B cell (primary cell): ENCODE measurements at regions not wholly inside any gene's neighbourhood (a gene's known extent, or its start where the extent isn't known, plus 50 kb on each side); places are given as distances from the start of the nearest gene placed in this dataset.

Source experiments
- ATAC-seq: fragments of 200-7000 bp; cut with Tn5 transposase; one replicate; pipeline ENCODE4 v1.10.0; 2021; ENCODE audit warnings: low read depth, mild to moderate bottlenecking, moderate number of reproducible peaks, moderate library complexity
- CTCF ChIA-PET: fragments of 350-600 bp; sonication (Branson Sonifier 250); formaldehyde crosslinking; loops from one replicate; lab custom pipeline; 2021; ENCODE audit warnings: antibody characterized with exemption, inconsistent platforms; lab: Charles Lee
- POLR2A ChIA-PET: fragments of 350-600 bp; sonication (Branson Sonifier 250); formaldehyde crosslinking; loops from one replicate; lab custom pipeline; 2021; ENCODE audit warnings: antibody characterized with exemption; lab: Charles Lee
- DNase-seq: peaks from one replicate; pipeline ENCODE4 v3.0.0; 2013
- H2AFZ ChIP-seq: 2 replicates; pipeline ENCODE4 v1.6.1; 2012; ENCODE audit warnings: mild to moderate bottlenecking, low read depth, low read length; ENCODE audit not compliant: insufficient read depth, poor library complexity, severe bottlenecking
- H3K27ac ChIP-seq, 2 donors: 1 replicate in 1 of 2; 2 replicates in 1 of 2; pipeline ENCODE4 v1.5.1; 2012 to 2013; ENCODE audit warnings: low read length in 2 of 2, mild to moderate bottlenecking in 2 of 2, moderate library complexity in 1 of 2
- H3K27me3 ChIP-seq, 4 experiments: fragments of 200-600 bp in 1 of 4; sonication (generic) in 1 of 4; replicated peaks in 1 of 4; 1 replicate in 2 of 4; 2 replicates in 2 of 4; pipeline versions ENCODE4 v1.6.1 to v1.7.0; 2013 to 2016; ENCODE audit warnings: low read length in 3 of 4, mild to moderate bottlenecking in 2 of 4, mixed read lengths in 1 of 4, moderate library complexity in 1 of 4; ENCODE audit not compliant: insufficient read depth in 4 of 4, control insufficient read depth in 3 of 4; ENCODE audit errors: control extremely low read depth in 1 of 4
- H3K36me3 ChIP-seq, 2 experiments: replicated peaks in 1 of 2; 1 replicate in 1 of 2; 2 replicates in 1 of 2; pipeline versions ENCODE4 v1.6.1 to v1.7.1; 2013; ENCODE audit warnings: low read length in 1 of 2; ENCODE audit not compliant: insufficient read depth in 2 of 2, control insufficient read depth in 1 of 2; ENCODE audit errors: control extremely low read depth in 1 of 2, extremely low read depth in 1 of 2
- H3K4me1 ChIP-seq, 2 donors: fragments of 200-600 bp in 1 of 2; sonication (generic) in 1 of 2; 1 replicate in 1 of 2; 2 replicates in 1 of 2; pipeline versions ENCODE4 v1.5.1 to v1.6.1; 2013 to 2017; ENCODE audit warnings: low read length in 2 of 2; ENCODE audit not compliant: control insufficient read depth in 2 of 2, insufficient read depth in 2 of 2
- H3K4me2 ChIP-seq: replicated peaks from 2 replicates; pipeline ENCODE3; 2012; ENCODE audit warnings: mild to moderate bottlenecking, low read depth, low read length; ENCODE audit not compliant: poor library complexity, severe bottlenecking
- H3K4me3 ChIP-seq, 5 experiments: fragments of 200-600 bp in 1 of 5; sonication (generic) in 1 of 5; 1 replicate in 3 of 5; 2 replicates in 2 of 5; pipeline versions ENCODE4 v1.5.1 to v1.7.0; 2011 to 2016; ENCODE audit warnings: low read length in 4 of 5, mild to moderate bottlenecking in 4 of 5, low read depth in 2 of 5, control low read depth in 1 of 5, moderate library complexity in 1 of 5; ENCODE audit not compliant: insufficient read depth in 1 of 5; ENCODE audit errors: control extremely low read depth in 1 of 5, extremely low read depth in 1 of 5
- H3K79me2 ChIP-seq: fragments of 200-600 bp; sonication (generic); one replicate; pipeline ENCODE4 v1.6.0; 2016; ENCODE audit warnings: low read length; ENCODE audit not compliant: control insufficient read depth, insufficient read depth
- H3K9ac ChIP-seq: fragments of 200-600 bp; sonication (generic); 2 replicates; pipeline ENCODE4 v1.6.1; 2017; ENCODE audit warnings: mild to moderate bottlenecking, low read length, moderate library complexity
- H3K9me3 ChIP-seq, 3 donors: one replicate each; pipeline versions ENCODE4 v1.6.1 to v1.7.1; 2013; ENCODE audit warnings: low read length in 2 of 3; ENCODE audit not compliant: control insufficient read depth in 2 of 3, insufficient read depth in 1 of 3; ENCODE audit errors: control extremely low read depth in 1 of 3
- H4K20me1 ChIP-seq: 2 replicates; pipeline ENCODE4 v1.6.0; 2012; ENCODE audit warnings: mild to moderate bottlenecking, low read length; ENCODE audit not compliant: insufficient read depth, control insufficient read depth, poor library complexity, severe bottlenecking
- H3K27ac Mint-ChIP-seq: one replicate; pipeline ENCODE4 v1.8.0; 2021; ENCODE audit warnings: mixed read lengths
- H3K27me3 Mint-ChIP-seq: one replicate; pipeline ENCODE4 v1.8.0; 2021; ENCODE audit warnings: mixed read lengths
- H3K4me1 Mint-ChIP-seq: one replicate; pipeline ENCODE4 v1.8.0; 2021; ENCODE audit warnings: mixed read lengths
- H3K4me3 Mint-ChIP-seq: one replicate; pipeline ENCODE4 v1.8.0; 2021; ENCODE audit warnings: mixed read lengths
- H3K9me3 Mint-ChIP-seq: one replicate; pipeline ENCODE4 v1.8.0; 2022; ENCODE audit warnings: mixed read lengths; ENCODE audit not compliant: insufficient read depth
- EZH2 ChIP-seq: IDR thresholded peaks from 2 replicates; pipeline ENCODE4 v1.6.1; 2012; ENCODE audit warnings: borderline replicate concordance, low read depth, mild to moderate bottlenecking, moderate library complexity, low read length; ENCODE audit not compliant: insufficient read depth, poor library complexity, severe bottlenecking
- WGBS: methylation state at CpG from one replicate; pipeline ENCODE4 v1.1.5; 2013; ENCODE audit warnings: missing lambda C conversion rate; ENCODE audit not compliant: insufficient coverage; 5-methylcytosine and 5-hydroxymethylcytosine counted together
- intact Hi-C: fragments of 100-400 bp; cut with micrococcal nuclease; formaldehyde crosslinking; loops from one replicate; pipeline ENCODE4 v1.10.0; 2022
- TF ChIP-seq, protein P1 (sequence below): fragments of 200-600 bp; IDR thresholded peaks from one replicate; pipeline ENCODE4 v1.8.0; 2022; ENCODE audit warnings: antibody characterized with exemption, mild to moderate bottlenecking

DNA sequence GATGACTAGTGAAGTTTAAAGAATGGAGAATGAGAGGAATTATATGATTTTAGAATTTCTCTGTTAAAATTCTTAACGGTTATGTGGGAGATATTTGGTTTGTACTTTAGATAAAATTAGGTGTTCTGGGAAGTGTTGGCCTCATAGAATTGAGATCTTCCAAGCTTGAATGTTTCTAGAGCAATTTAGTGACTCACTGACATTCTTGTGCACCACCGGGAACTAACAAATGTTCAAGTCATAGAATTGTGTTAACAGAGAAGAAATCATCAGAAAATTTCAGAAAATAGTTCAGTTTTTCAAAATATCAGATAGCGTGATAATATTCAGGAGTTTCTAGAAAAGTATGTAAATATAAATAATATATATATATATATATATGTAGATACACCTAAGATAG is 67.9 kb upstream of the BMP5 start:
- H3K4me1 ChIP-seq: no peaks in the 10 kb centered on the region
- no peaks in the 10 kb centered on the region for H3K36me3 ChIP-seq
- H3K4me2 ChIP-seq: no peak overlapping the region
- no peaks in the 10 kb centered on the region for H3K27me3 ChIP-seq
- no peaks in the 10 kb centered on the region for H3K9me3 ChIP-seq
- Mint-ChIP-seq H3K4me1 (no peaks in the 10 kb centered on the region), H3K4me3 (no peak overlapping the region), H3K27ac (no peak overlapping the region), H3K9me3 (no peaks in the 10 kb centered on the region), H3K27me3 (no peaks in the 10 kb centered on the region)
- H3K9ac ChIP-seq: no peak overlapping the region
- DNase-seq (no peak), ATAC-seq (no peak)
- H3K4me3 ChIP-seq: no peak overlapping the region
- TF ChIP-seq, protein P1, sequence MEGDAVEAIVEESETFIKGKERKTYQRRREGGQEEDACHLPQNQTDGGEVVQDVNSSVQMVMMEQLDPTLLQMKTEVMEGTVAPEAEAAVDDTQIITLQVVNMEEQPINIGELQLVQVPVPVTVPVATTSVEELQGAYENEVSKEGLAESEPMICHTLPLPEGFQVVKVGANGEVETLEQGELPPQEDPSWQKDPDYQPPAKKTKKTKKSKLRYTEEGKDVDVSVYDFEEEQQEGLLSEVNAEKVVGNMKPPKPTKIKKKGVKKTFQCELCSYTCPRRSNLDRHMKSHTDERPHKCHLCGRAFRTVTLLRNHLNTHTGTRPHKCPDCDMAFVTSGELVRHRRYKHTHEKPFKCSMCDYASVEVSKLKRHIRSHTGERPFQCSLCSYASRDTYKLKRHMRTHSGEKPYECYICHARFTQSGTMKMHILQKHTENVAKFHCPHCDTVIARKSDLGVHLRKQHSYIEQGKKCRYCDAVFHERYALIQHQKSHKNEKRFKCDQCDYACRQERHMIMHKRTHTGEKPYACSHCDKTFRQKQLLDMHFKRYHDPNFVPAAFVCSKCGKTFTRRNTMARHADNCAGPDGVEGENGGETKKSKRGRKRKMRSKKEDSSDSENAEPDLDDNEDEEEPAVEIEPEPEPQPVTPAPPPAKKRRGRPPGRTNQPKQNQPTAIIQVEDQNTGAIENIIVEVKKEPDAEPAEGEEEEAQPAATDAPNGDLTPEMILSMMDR: no peak
- no peak for TF ChIP-seq EZH2
- ChIA-PET POLR2A (no interaction called here), CTCF (no interaction called here)
- no peak overlapping the region for H2AFZ ChIP-seq
- 38% methylated on average over 1 of the region's 3 CpGs for WGBS
- no peaks in the 10 kb centered on the region for H3K79me2 ChIP-seq
- no peak overlapping the region for H3K27ac ChIP-seq
- intact Hi-C loops: no loop called here
- H4K20me1 ChIP-seq: no peaks in the 10 kb centered on the region

DNA sequence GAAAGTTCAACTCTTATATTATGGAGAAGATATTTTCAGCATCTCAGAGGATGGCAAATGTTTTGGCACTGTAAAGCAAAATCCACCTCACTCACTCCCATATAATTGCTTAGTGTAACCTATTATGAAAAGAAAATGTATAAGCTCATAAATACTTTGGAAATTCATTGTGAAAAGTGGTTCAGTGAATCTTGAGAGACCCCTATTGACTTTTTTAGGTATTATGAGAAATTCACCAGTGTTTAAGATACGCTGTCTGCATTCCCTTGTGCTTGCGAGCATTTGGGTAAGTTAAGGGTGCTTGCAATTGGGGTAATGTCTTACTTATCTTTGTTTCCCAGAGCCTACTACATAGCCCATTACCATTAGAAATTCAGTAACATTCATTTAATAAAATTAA is 66.3 kb upstream of the BMP5 start:
- no CpG with 5 or more reads among the region's 2 CpGs for WGBS
- H3K4me2 ChIP-seq: no peak overlapping the region
- H3K27ac ChIP-seq: no peak overlapping the region
- no peak overlapping the region for H3K9ac ChIP-seq
- no peaks in the 10 kb centered on the region for H3K36me3 ChIP-seq
- Mint-ChIP-seq H3K4me1 (no peaks in the 10 kb centered on the region), H3K27me3 (no peaks in the 10 kb centered on the region), H3K4me3 (no peak overlapping the region), H3K9me3 (peaks cover 3% of the 10 kb centered on the region), H3K27ac (no peak overlapping the region)
- H3K4me3 ChIP-seq: no peak overlapping the region
- H3K27me3 ChIP-seq: no peaks in the 10 kb centered on the region
- H2AFZ ChIP-seq: no peak overlapping the region
- no peaks in the 10 kb centered on the region for H3K4me1 ChIP-seq
- no peaks in the 10 kb centered on the region for H4K20me1 ChIP-seq
- ChIA-PET POLR2A (no interaction called here), CTCF (no interaction called here)
- TF ChIP-seq EZH2: no peak
- TF ChIP-seq, protein P1: no peak
- H3K79me2 ChIP-seq: no peaks in the 10 kb centered on the region
- no peak for ATAC-seq
- DNase-seq: no peak
- intact Hi-C loops: no loop called here
- H3K9me3 ChIP-seq: no peaks in the 10 kb centered on the region
